ENCODE measurements at regions not wholly inside any gene's neighbourhood (a gene's known extent, or its start where the extent isn't known, plus 50 kb on each side); places are given as distances from the start of the nearest gene placed in this dataset.
A peak's percentile ranks its signal among the peaks of the same experiment; 100 is the strongest.

DNA sequence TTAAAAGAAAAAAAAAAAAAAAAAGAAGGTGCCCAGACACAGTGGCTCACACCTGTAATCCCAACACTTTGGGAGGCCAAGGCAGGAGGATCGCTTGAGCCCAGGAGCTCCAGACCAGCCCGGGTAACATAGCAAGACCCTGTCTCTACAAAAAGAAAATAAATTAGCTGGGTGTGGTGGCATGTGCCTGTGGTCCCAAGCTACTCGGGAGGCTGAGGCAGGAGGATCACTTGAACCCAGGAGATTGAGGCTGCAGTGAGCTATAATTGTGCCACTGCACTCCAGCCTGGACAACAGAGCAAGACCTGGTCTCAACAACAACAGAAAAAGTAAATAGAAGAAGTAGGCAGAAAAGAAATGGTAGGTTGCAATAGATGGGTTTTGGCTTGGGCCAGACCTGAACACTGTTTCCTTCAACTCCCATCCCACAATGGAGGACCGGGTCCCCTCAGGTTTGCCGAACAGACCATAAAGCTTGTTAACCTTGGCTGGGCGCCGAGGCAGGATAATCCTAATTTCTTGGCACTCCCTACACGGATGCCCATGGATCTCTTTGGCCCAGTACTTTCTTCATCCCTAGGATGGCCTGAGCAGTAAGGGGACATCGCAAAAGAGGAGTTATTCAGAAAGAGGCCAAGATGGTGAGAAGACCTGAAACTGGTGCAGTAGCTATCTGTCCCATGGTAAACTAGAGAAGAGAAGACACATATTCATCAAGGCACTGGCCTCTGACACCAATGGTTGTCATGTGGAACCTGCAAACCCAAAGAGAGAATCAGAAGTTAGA, 165.5 kb upstream of the CCND2 start:
- Histone ChIP-seq H3K9me3 (ENCODE audit: control insufficient read depth, low read length) (no peaks in the 10 kb centered on the region), H3K9ac (ENCODE audit: extremely low read depth, low read length, poor library complexity, severe bottlenecking) (no peak overlapping the region), H3K27ac (ENCODE audit: low read depth, low read length) (no peak overlapping the region), H3K27me3 (ENCODE audit: control insufficient read depth, insufficient read depth, low read length, poor library complexity, severe bottlenecking) (peaks cover 6% of the 10 kb centered on the region), H3K4me3 (ENCODE audit: low read length) (no peak overlapping the region), H3K36me3 (ENCODE audit: control insufficient read depth, insufficient read depth, low read length) (no peaks in the 10 kb centered on the region), H3K4me1 (ENCODE audit: control insufficient read depth, insufficient read depth, low read length) (no peaks in the 10 kb centered on the region)
- DNase-seq: no peak
- Mint-ChIP-seq H3K27ac (no peak overlapping the region), H3K4me1 (peaks cover 2% of the 10 kb centered on the region), H3K9me3 (no peaks in the 10 kb centered on the region), H3K4me3 (no peak overlapping the region), H3K36me3 (ENCODE audit: low read depth) (no peaks in the 10 kb centered on the region), H3K27me3 (ENCODE audit: insufficient read depth) (peaks cover 15% of the 10 kb centered on the region)
- no peak for TF ChIP-seq CTCF (conservative IDR thresholded peaks at IDR 0.05)
- 95 to 100% methylated on average over 6 to 9 of the region's 9 CpGs for WGBS, 2 experiments (ENCODE audit: insufficient coverage in 1 of 2, insufficient read length in 1 of 2)

GRCh38 chr12:4107436-4107878, 166.1 kb upstream of the CCND2 start:
- peaks cover 2% of the 10 kb centered on the region for H3K4me1 Mint-ChIP-seq
- H3K9me3 Mint-ChIP-seq: no peaks in the 10 kb centered on the region
- WGBS, 2 experiments (ENCODE audit: insufficient coverage in 1 of 2, insufficient read length in 1 of 2): 18 to 53% methylated on average over 2 to 4 of the region's 6 CpGs
- H3K27ac ChIP-seq (ENCODE audit: low read depth, low read length): no peak overlapping the region
- H3K4me1 ChIP-seq (ENCODE audit: control insufficient read depth, insufficient read depth, low read length): no peaks in the 10 kb centered on the region
- no peaks in the 10 kb centered on the region for H3K36me3 Mint-ChIP-seq (ENCODE audit: low read depth)
- H3K27me3 Mint-ChIP-seq (ENCODE audit: insufficient read depth): peaks cover 15% of the 10 kb centered on the region
- no peak overlapping the region for H3K9ac ChIP-seq (ENCODE audit: extremely low read depth, low read length, poor library complexity, severe bottlenecking)
- peaks cover 6% of the 10 kb centered on the region for H3K27me3 ChIP-seq (ENCODE audit: control insufficient read depth, insufficient read depth, low read length, poor library complexity, severe bottlenecking)
- no peak overlapping the region for H3K4me3 ChIP-seq (ENCODE audit: low read length)
- H3K36me3 ChIP-seq (ENCODE audit: control insufficient read depth, insufficient read depth, low read length): no peaks in the 10 kb centered on the region
- H3K9me3 ChIP-seq (ENCODE audit: control insufficient read depth, low read length): no peaks in the 10 kb centered on the region
- H3K27ac Mint-ChIP-seq: no peak overlapping the region
- no peak overlapping the region for H3K4me3 Mint-ChIP-seq
- DNase-seq: peak; percentile 89
- TF ChIP-seq CTCF (conservative IDR thresholded peaks at IDR 0.05): peak; percentile 99

GRCh38 chr12:4106621-4107020, 166.9 kb upstream of the CCND2 start:
- Mint-ChIP-seq H3K9me3 (no peaks in the 10 kb centered on the region), H3K27me3 (ENCODE audit: insufficient read depth) (peaks cover 13% of the 10 kb centered on the region), H3K27ac (no peak overlapping the region), H3K36me3 (ENCODE audit: low read depth) (no peaks in the 10 kb centered on the region), H3K4me1 (peaks cover 2% of the 10 kb centered on the region), H3K4me3 (no peak overlapping the region)
- peaks cover 6% of the 10 kb centered on the region for H3K27me3 ChIP-seq (ENCODE audit: control insufficient read depth, insufficient read depth, low read length, poor library complexity, severe bottlenecking)
- 87 to 92% methylated on average over 7 to 8 of the region's 8 CpGs for WGBS, 2 experiments (ENCODE audit: insufficient coverage in 1 of 2, insufficient read length in 1 of 2)
- H3K9me3 ChIP-seq (ENCODE audit: control insufficient read depth, low read length): no peaks in the 10 kb centered on the region
- H3K27ac ChIP-seq (ENCODE audit: low read depth, low read length): no peak overlapping the region
- no peak for DNase-seq
- H3K9ac ChIP-seq (ENCODE audit: extremely low read depth, low read length, poor library complexity, severe bottlenecking): no peak overlapping the region
- no peaks in the 10 kb centered on the region for H3K4me1 ChIP-seq (ENCODE audit: control insufficient read depth, insufficient read depth, low read length)
- no peaks in the 10 kb centered on the region for H3K36me3 ChIP-seq (ENCODE audit: control insufficient read depth, insufficient read depth, low read length)
- H3K4me3 ChIP-seq (ENCODE audit: low read length): no peak overlapping the region
- no peak for TF ChIP-seq CTCF (conservative IDR thresholded peaks at IDR 0.05)

All from endodermal cell (in vitro differentiated cells).